ENCODE measurements at regions not wholly inside any gene's neighbourhood (a gene's known extent, or its start where the extent isn't known, plus 50 kb on each side); places are given as distances from the start of the nearest gene placed in this dataset.

- Mint-ChIP-seq H3K4me3 (no peak overlapping the region), H3K27ac (no peak overlapping the region), H3K27me3 (ENCODE audit: low read depth) (peaks cover 10% of the 10 kb centered on the region), H3K36me3 (ENCODE audit: low read depth) (no peaks in the 10 kb centered on the region), H3K9me3 (no peaks in the 10 kb centered on the region), H3K4me1 (no peaks in the 10 kb centered on the region)
- no peak for TF ChIP-seq CTCF (IDR thresholded peaks at IDR 0.05; ENCODE audit: unreplicated experiment in 3 of 3)
These were observed 505.4 kb upstream of the RBFOX1 start for GRCh38 chr16:6827267-6827666.

- Mint-ChIP-seq H3K27ac (no peak overlapping the region), H3K36me3 (ENCODE audit: low read depth) (no peaks in the 10 kb centered on the region), H3K4me1 (no peaks in the 10 kb centered on the region), H3K9me3 (no peaks in the 10 kb centered on the region), H3K27me3 (ENCODE audit: low read depth) (peaks cover 10% of the 10 kb centered on the region), H3K4me3 (no peak overlapping the region)
- no peak for TF ChIP-seq CTCF (IDR thresholded peaks at IDR 0.05; ENCODE audit: unreplicated experiment in 3 of 3)
These were observed 510.6 kb upstream of the RBFOX1 start for GRCh38 chr16:6822041-6822440.

GRCh38 chr16:6804461-6804860 is 528.2 kb upstream of the RBFOX1 start:
- H3K4me3 Mint-ChIP-seq, result no peak overlapping the region
- no peaks in the 10 kb centered on the region for H3K36me3 Mint-ChIP-seq (ENCODE audit: low read depth)
- TF ChIP-seq CTCF (IDR thresholded peaks at IDR 0.05; ENCODE audit: unreplicated experiment in 3 of 3), result no peak
- no peaks in the 10 kb centered on the region for H3K4me1 Mint-ChIP-seq
- H3K27ac Mint-ChIP-seq, result no peak overlapping the region
- H3K9me3 Mint-ChIP-seq, result no peaks in the 10 kb centered on the region
- H3K27me3 Mint-ChIP-seq (ENCODE audit: low read depth), result no peaks in the 10 kb centered on the region

- no peak overlapping the region for H3K4me3 Mint-ChIP-seq
- no peaks in the 10 kb centered on the region for H3K4me1 Mint-ChIP-seq
- no peak for TF ChIP-seq CTCF (IDR thresholded peaks at IDR 0.05; ENCODE audit: unreplicated experiment in 3 of 3)
- H3K9me3 Mint-ChIP-seq, result no peaks in the 10 kb centered on the region
- no peak overlapping the region for H3K27ac Mint-ChIP-seq
- no peaks in the 10 kb centered on the region for H3K36me3 Mint-ChIP-seq (ENCODE audit: low read depth)
- no peaks in the 10 kb centered on the region for H3K27me3 Mint-ChIP-seq (ENCODE audit: low read depth)
These were observed 529.5 kb upstream of the RBFOX1 start for GRCh38 chr16:6803176-6803575.

GRCh38 chr16:6797223-6797622 is 535.4 kb upstream of the RBFOX1 start:
- no peak overlapping the region for H3K4me3 Mint-ChIP-seq
- H3K27ac Mint-ChIP-seq, result no peak overlapping the region
- TF ChIP-seq CTCF (IDR thresholded peaks at IDR 0.05; ENCODE audit: unreplicated experiment in 3 of 3), result no peak
- H3K27me3 Mint-ChIP-seq (ENCODE audit: low read depth), result no peaks in the 10 kb centered on the region
- H3K4me1 Mint-ChIP-seq, result no peaks in the 10 kb centered on the region
- peaks cover 3% of the 10 kb centered on the region for H3K9me3 Mint-ChIP-seq
- H3K36me3 Mint-ChIP-seq (ENCODE audit: low read depth), result no peaks in the 10 kb centered on the region

- Mint-ChIP-seq H3K27ac (no peak overlapping the region), H3K4me1 (no peaks in the 10 kb centered on the region), H3K9me3 (no peaks in the 10 kb centered on the region), H3K4me3 (no peak overlapping the region), H3K36me3 (ENCODE audit: low read depth) (no peaks in the 10 kb centered on the region), H3K27me3 (ENCODE audit: low read depth) (no peaks in the 10 kb centered on the region)
- TF ChIP-seq CTCF (IDR thresholded peaks at IDR 0.05; ENCODE audit: unreplicated experiment in 3 of 3), result no peak
These were observed 555.0 kb upstream of the RBFOX1 start for GRCh38 chr16:6777624-6778023.

Measured in nephron (organoid).